Upper lobe of left lung (tissue), 4 donors: ENCODE measurements at regions not wholly inside any gene's neighbourhood (a gene's known extent, or its start where the extent isn't known, plus 50 kb on each side); places are given as distances from the start of the nearest gene placed in this dataset.

Experiments used
- CTCF ChIP-seq, 6 experiments: fragments of 450-650 bp in 4 of 6; fragments of 200-600 bp in 2 of 6; sonication (generic) in 2 of 6; IDR thresholded peaks; one replicate each; pipeline ENCODE4 v1.5.1; 2016 to 2019; ENCODE audit warnings: antibody characterized with exemption in 6 of 6
- POLR2A ChIP-seq, 4 donors: fragments of 450-650 bp; IDR thresholded peaks; one replicate each; pipeline ENCODE4 v1.5.1; 2016 to 2017; ENCODE audit warnings: antibody characterized with exemption in 4 of 4, mild to moderate bottlenecking in 2 of 4

GRCh38 chr2:35447215-35447614, 908.4 kb upstream of the CRIM1 start:
- TF ChIP-seq POLR2A (IDR thresholded peaks at IDR 0.05) (no peak), CTCF (IDR thresholded peaks at IDR 0.05) (no peak)
